ENCODE measurements at regions not wholly inside any gene's neighbourhood (a gene's known extent, or its start where the extent isn't known, plus 50 kb on each side); places are given as distances from the start of the nearest gene placed in this dataset.

- intact Hi-C loops (cut with micrococcal nuclease) = no loop called here
- no peaks in the 10 kb centered on the region for H3K36me3 Mint-ChIP-seq (ENCODE audit: low read depth)
- no peaks in the 10 kb centered on the region for H3K9me3 Mint-ChIP-seq
- H3K27ac Mint-ChIP-seq = no peak overlapping the region
- no peak overlapping the region for H3K4me3 Mint-ChIP-seq (ENCODE audit: low read depth)
- DNase-seq (ENCODE audit: low spot score) = no peak
- no peaks in the 10 kb centered on the region for H3K4me1 Mint-ChIP-seq (ENCODE audit: low read depth)
- peaks cover 6% of the 10 kb centered on the region for H3K27me3 Mint-ChIP-seq (ENCODE audit: low read depth)
Measured at GRCh38 chr14:53450871-53451270, 297.7 kb upstream of the DDHD1 start.

GRCh38 chr14:53448682-53449081 lies 295.6 kb upstream of the DDHD1 start:
- no peak overlapping the region for H3K27ac Mint-ChIP-seq
- intact Hi-C loops (cut with micrococcal nuclease) = no loop called here
- H3K36me3 Mint-ChIP-seq (ENCODE audit: low read depth) = no peaks in the 10 kb centered on the region

GRCh38 chr14:53444677-53445312 lies 291.7 kb upstream of the DDHD1 start:
- Mint-ChIP-seq H3K4me3 (ENCODE audit: low read depth) (no peak overlapping the region), H3K4me1 (ENCODE audit: low read depth) (no peaks in the 10 kb centered on the region), H3K27ac (no peak overlapping the region), H3K27me3 (ENCODE audit: low read depth) (peaks cover 4% of the 10 kb centered on the region), H3K9me3 (peaks cover 3% of the 10 kb centered on the region), H3K36me3 (ENCODE audit: low read depth) (no peaks in the 10 kb centered on the region)
- no peak for DNase-seq (ENCODE audit: low spot score)
- intact Hi-C loops (cut with micrococcal nuclease) = no loop called here

More at GRCh38 chr14:53448682-53449081, 295.6 kb upstream of the DDHD1 start:
- Mint-ChIP-seq H3K4me1 (ENCODE audit: low read depth) (no peaks in the 10 kb centered on the region), H3K27me3 (ENCODE audit: low read depth) (peaks cover 6% of the 10 kb centered on the region), H3K9me3 (no peaks in the 10 kb centered on the region), H3K4me3 (ENCODE audit: low read depth) (no peak overlapping the region)
- DNase-seq (ENCODE audit: low spot score) = no peak

- H3K4me3 Mint-ChIP-seq (ENCODE audit: low read depth) = no peak overlapping the region
Measured at GRCh38 chr14:53441789-53442188, 288.7 kb upstream of the DDHD1 start.

GRCh38 chr14:53437858-53438257 lies 284.7 kb upstream of the DDHD1 start:
- Mint-ChIP-seq H3K4me3 (ENCODE audit: low read depth) (no peak overlapping the region), H3K36me3 (ENCODE audit: low read depth) (no peaks in the 10 kb centered on the region), H3K27me3 (ENCODE audit: low read depth) (no peaks in the 10 kb centered on the region), H3K9me3 (peaks cover 12% of the 10 kb centered on the region), H3K4me1 (ENCODE audit: low read depth) (peaks cover 3% of the 10 kb centered on the region), H3K27ac (no peak overlapping the region)
- intact Hi-C loops (cut with micrococcal nuclease) = loop anchor here (10.0 kb wide), 2 partner anchors 77 to 897 kb away; no protein-coding TSS in a partner anchor
- no peak for DNase-seq (ENCODE audit: low spot score)

More at GRCh38 chr14:53441789-53442188, 288.7 kb upstream of the DDHD1 start:
- H3K36me3 Mint-ChIP-seq (ENCODE audit: low read depth) = no peaks in the 10 kb centered on the region
- no peak for DNase-seq (ENCODE audit: low spot score)
- H3K27me3 Mint-ChIP-seq (ENCODE audit: low read depth) = no peaks in the 10 kb centered on the region
- peaks cover 12% of the 10 kb centered on the region for H3K9me3 Mint-ChIP-seq
- H3K4me1 Mint-ChIP-seq (ENCODE audit: low read depth) = no peaks in the 10 kb centered on the region
- H3K27ac Mint-ChIP-seq = no peak overlapping the region
- intact Hi-C loops (cut with micrococcal nuclease) = no loop called here

GRCh38 chr14:53432378-53432802 lies 279.3 kb upstream of the DDHD1 start:
- Mint-ChIP-seq H3K9me3 (no peaks in the 10 kb centered on the region), H3K27me3 (ENCODE audit: low read depth) (no peaks in the 10 kb centered on the region), H3K4me1 (ENCODE audit: low read depth) (peaks cover 10% of the 10 kb centered on the region), H3K4me3 (ENCODE audit: low read depth) (no peak overlapping the region), H3K36me3 (ENCODE audit: low read depth) (no peaks in the 10 kb centered on the region), H3K27ac (no peak overlapping the region)
- intact Hi-C loops (cut with micrococcal nuclease) = loop anchor here (5.0 to 10.0 kb wide), 4 partner anchors 82 to 902 kb away; no protein-coding TSS in a partner anchor
- peak; percentile 11 for DNase-seq (ENCODE audit: low spot score)

- Mint-ChIP-seq H3K27me3 (ENCODE audit: low read depth) (peaks cover 1% of the 10 kb centered on the region), H3K36me3 (ENCODE audit: low read depth) (no peaks in the 10 kb centered on the region), H3K4me3 (ENCODE audit: low read depth) (no peak overlapping the region), H3K27ac (no peak overlapping the region), H3K9me3 (no peaks in the 10 kb centered on the region), H3K4me1 (ENCODE audit: low read depth) (peaks cover 10% of the 10 kb centered on the region)
- intact Hi-C loops (cut with micrococcal nuclease) = loop anchor here (5.0 to 10.0 kb wide), 4 partner anchors 84 to 904 kb away; no protein-coding TSS in a partner anchor
- DNase-seq (ENCODE audit: low spot score) = no peak
Measured at GRCh38 chr14:53430870-53431269, 277.7 kb upstream of the DDHD1 start.

- Mint-ChIP-seq H3K4me3 (ENCODE audit: low read depth) (no peak overlapping the region), H3K27ac (no peak overlapping the region), H3K36me3 (ENCODE audit: low read depth) (no peaks in the 10 kb centered on the region), H3K27me3 (ENCODE audit: low read depth) (no peaks in the 10 kb centered on the region), H3K9me3 (peaks cover 11% of the 10 kb centered on the region), H3K4me1 (ENCODE audit: low read depth) (no peaks in the 10 kb centered on the region)
- intact Hi-C loops (cut with micrococcal nuclease) = no loop called here
- DNase-seq (ENCODE audit: low spot score) = no peak
Measured at GRCh38 chr14:53412819-53413675, 259.9 kb upstream of the DDHD1 start.

- intact Hi-C loops (cut with micrococcal nuclease) = no loop called here
- Mint-ChIP-seq H3K4me1 (ENCODE audit: low read depth) (no peaks in the 10 kb centered on the region), H3K27me3 (ENCODE audit: low read depth) (no peaks in the 10 kb centered on the region), H3K4me3 (ENCODE audit: low read depth) (no peak overlapping the region), H3K27ac (no peak overlapping the region), H3K9me3 (no peaks in the 10 kb centered on the region), H3K36me3 (ENCODE audit: low read depth) (no peaks in the 10 kb centered on the region)
- DNase-seq (ENCODE audit: low spot score) = no peak
Measured at GRCh38 chr14:53411125-53411524, 258.0 kb upstream of the DDHD1 start.

GRCh38 chr14:53409969-53410368 lies 256.8 kb upstream of the DDHD1 start:
- Mint-ChIP-seq H3K27me3 (ENCODE audit: low read depth) (no peaks in the 10 kb centered on the region), H3K9me3 (no peaks in the 10 kb centered on the region), H3K27ac (no peak overlapping the region), H3K4me1 (ENCODE audit: low read depth) (no peaks in the 10 kb centered on the region), H3K36me3 (ENCODE audit: low read depth) (no peaks in the 10 kb centered on the region), H3K4me3 (ENCODE audit: low read depth) (no peak overlapping the region)
- no peak for DNase-seq (ENCODE audit: low spot score)
- intact Hi-C loops (cut with micrococcal nuclease) = no loop called here

- Mint-ChIP-seq H3K27me3 (ENCODE audit: low read depth) (no peaks in the 10 kb centered on the region), H3K4me3 (ENCODE audit: low read depth) (no peak overlapping the region), H3K4me1 (ENCODE audit: low read depth) (no peaks in the 10 kb centered on the region), H3K36me3 (ENCODE audit: low read depth) (no peaks in the 10 kb centered on the region), H3K9me3 (no peaks in the 10 kb centered on the region), H3K27ac (no peak overlapping the region)
- intact Hi-C loops (cut with micrococcal nuclease) = no loop called here
- DNase-seq (ENCODE audit: low spot score) = no peak
Measured at GRCh38 chr14:53409289-53409688, 256.2 kb upstream of the DDHD1 start.

- no peaks in the 10 kb centered on the region for H3K9me3 Mint-ChIP-seq
- intact Hi-C loops (cut with micrococcal nuclease) = no loop called here
- H3K4me1 Mint-ChIP-seq (ENCODE audit: low read depth) = no peaks in the 10 kb centered on the region
- no peak for DNase-seq (ENCODE audit: low spot score)
- H3K27ac Mint-ChIP-seq = no peak overlapping the region
- no peaks in the 10 kb centered on the region for H3K27me3 Mint-ChIP-seq (ENCODE audit: low read depth)
- no peaks in the 10 kb centered on the region for H3K36me3 Mint-ChIP-seq (ENCODE audit: low read depth)
- H3K4me3 Mint-ChIP-seq (ENCODE audit: low read depth) = no peak overlapping the region
Measured at GRCh38 chr14:53408175-53408879, 255.2 kb upstream of the DDHD1 start.

Measured in activated T-helper 2 cell treated with anti-CD3 and anti-CD28 coated beads, Interferon-gamma antibody, Interleukin-2, Interleukin-4, amounts not matched to agents 10 μg/mL and 5 μg/mL and 100 μg/mL, durations not matched to agents 14 hours and 24 hours and 36 hours (primary cell).